ENCODE measurements at regions not wholly inside any gene's neighbourhood (a gene's known extent, or its start where the extent isn't known, plus 50 kb on each side); places are given as distances from the start of the nearest gene placed in this dataset.

GRCh38 chr5:168052686-168053085, 238.8 kb upstream of the WWC1 start:
- no peak for DNase-seq (ENCODE audit: low read depth)
- TF ChIP-seq, protein P1, sequence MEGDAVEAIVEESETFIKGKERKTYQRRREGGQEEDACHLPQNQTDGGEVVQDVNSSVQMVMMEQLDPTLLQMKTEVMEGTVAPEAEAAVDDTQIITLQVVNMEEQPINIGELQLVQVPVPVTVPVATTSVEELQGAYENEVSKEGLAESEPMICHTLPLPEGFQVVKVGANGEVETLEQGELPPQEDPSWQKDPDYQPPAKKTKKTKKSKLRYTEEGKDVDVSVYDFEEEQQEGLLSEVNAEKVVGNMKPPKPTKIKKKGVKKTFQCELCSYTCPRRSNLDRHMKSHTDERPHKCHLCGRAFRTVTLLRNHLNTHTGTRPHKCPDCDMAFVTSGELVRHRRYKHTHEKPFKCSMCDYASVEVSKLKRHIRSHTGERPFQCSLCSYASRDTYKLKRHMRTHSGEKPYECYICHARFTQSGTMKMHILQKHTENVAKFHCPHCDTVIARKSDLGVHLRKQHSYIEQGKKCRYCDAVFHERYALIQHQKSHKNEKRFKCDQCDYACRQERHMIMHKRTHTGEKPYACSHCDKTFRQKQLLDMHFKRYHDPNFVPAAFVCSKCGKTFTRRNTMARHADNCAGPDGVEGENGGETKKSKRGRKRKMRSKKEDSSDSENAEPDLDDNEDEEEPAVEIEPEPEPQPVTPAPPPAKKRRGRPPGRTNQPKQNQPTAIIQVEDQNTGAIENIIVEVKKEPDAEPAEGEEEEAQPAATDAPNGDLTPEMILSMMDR (IDR thresholded peaks at IDR 0.05; ENCODE audit: insufficient read depth, low read length), result no peak
- no peak overlapping the region for H3K4me3 ChIP-seq (ENCODE audit: low read depth, low read length)

DNA sequence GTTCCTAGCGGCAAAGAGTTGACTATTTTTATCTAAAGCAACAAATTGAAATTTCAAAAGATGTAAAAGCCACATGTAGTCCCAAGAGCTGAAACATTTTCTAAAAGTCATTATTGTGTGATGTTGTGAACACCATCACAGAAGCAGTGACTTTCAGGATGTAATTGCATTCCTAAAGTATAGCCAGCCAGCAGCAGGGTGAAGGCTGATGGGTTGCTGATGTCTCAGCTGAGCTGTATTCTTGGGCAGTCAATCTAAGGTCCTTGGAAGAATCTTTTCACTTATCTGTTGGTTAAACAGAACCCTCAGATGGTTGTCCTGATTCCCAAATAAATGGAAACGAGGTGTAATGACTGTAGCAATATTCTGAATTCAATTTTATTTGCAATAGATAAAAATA, 237.4 kb upstream of the WWC1 start:
- no peak for DNase-seq (ENCODE audit: low read depth)
- TF ChIP-seq, protein P1 (IDR thresholded peaks at IDR 0.05; ENCODE audit: insufficient read depth, low read length), result no peak
- H3K4me3 ChIP-seq (ENCODE audit: low read depth, low read length), result no peak overlapping the region

GRCh38 chr5:168055141-168055683, 236.2 kb upstream of the WWC1 start:
- H3K4me3 ChIP-seq (ENCODE audit: low read depth, low read length), result no peak overlapping the region
- no peak for DNase-seq (ENCODE audit: low read depth)
- TF ChIP-seq, protein P1 (IDR thresholded peaks at IDR 0.05; ENCODE audit: insufficient read depth, low read length), result no peak

GRCh38 chr5:168055961-168056360, 235.5 kb upstream of the WWC1 start:
- DNase-seq (ENCODE audit: low read depth), result no peak
- TF ChIP-seq, protein P1 (IDR thresholded peaks at IDR 0.05; ENCODE audit: insufficient read depth, low read length), result no peak
- H3K4me3 ChIP-seq (ENCODE audit: low read depth, low read length), result no peak overlapping the region

GRCh38 chr5:168056499-168057182, 234.8 kb upstream of the WWC1 start:
- TF ChIP-seq, protein P1 (IDR thresholded peaks at IDR 0.05; ENCODE audit: insufficient read depth, low read length), result no peak
- DNase-seq (ENCODE audit: low read depth), result no peak
- no peak overlapping the region for H3K4me3 ChIP-seq (ENCODE audit: low read depth, low read length)

DNA sequence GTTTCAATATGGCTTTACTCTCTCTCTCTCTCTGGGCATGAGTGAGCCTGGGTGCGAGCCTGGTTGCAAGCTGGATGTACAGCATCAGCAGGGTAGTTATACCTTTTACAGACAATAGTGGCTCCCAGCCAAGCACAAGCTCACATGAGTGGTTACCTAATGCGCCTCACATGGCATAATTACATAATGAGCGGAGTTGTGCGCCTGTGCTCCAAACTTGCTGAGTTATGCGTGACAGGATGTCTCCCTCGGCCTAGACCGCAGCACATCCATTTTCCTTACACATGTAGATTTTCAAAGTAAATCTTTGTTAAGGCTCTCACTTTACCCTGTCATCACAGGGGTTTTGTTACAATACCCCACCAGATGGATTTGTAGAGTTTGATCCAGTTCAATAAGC, 233.5 kb upstream of the WWC1 start:
- H3K4me3 ChIP-seq (ENCODE audit: low read depth, low read length), result no peak overlapping the region
- TF ChIP-seq, protein P1 (IDR thresholded peaks at IDR 0.05; ENCODE audit: insufficient read depth, low read length), result no peak
- no peak for DNase-seq (ENCODE audit: low read depth)

DNA sequence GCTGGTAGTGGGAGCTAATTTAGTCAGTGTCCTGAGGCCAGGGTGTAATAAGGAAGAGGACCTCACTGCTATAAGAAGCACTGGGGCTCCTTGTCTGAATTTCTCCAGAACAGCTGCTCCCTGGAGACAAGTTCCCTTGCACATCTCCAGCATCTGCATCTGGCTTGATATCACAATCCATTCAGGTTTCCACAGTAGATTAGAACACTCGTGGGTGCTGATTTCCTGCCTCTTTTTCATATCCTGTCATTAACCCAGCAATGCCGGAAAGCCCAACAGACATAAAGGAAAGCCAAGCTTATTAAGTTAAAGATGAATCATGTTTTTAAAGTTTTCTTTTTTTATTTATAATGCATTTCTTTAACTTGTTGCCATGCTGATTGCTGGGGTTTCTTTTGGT, 232.3 kb upstream of the WWC1 start:
- H3K4me3 ChIP-seq (ENCODE audit: low read depth, low read length), result no peak overlapping the region
- TF ChIP-seq, protein P1 (IDR thresholded peaks at IDR 0.05; ENCODE audit: insufficient read depth, low read length), result no peak
- DNase-seq (ENCODE audit: low read depth), result no peak
